Bronchial epithelial cell (primary cell): ENCODE measurements at regions not wholly inside any gene's neighbourhood (a gene's known extent, or its start where the extent isn't known, plus 50 kb on each side); places are given as distances from the start of the nearest gene placed in this dataset.

Experiments
- DNase-seq: peaks from one replicate; pipeline ENCODE4 v3.0.0-alpha.2; 2010; ENCODE audit warnings: low read depth
- FAIRE-seq: peaks from 2 replicates; lab custom pipeline; 2011; peaks lifted over from hg19 to GRCh38; lab: Jason Lieb, UNC
- H3K27me3 ChIP-seq: 2 replicates; pipeline ENCODE4 v1.5.1; 2011; ENCODE audit warnings: low read length; ENCODE audit not compliant: control insufficient read depth, insufficient read depth
- H3K36me3 ChIP-seq: 2 replicates; pipeline ENCODE4 v1.5.1; 2011; ENCODE audit warnings: low read length; ENCODE audit not compliant: control insufficient read depth, insufficient read depth
- H3K4me3 ChIP-seq: 2 replicates; pipeline ENCODE4 v1.5.1; 2011; ENCODE audit warnings: mild to moderate bottlenecking, low read depth, low read length, control low read depth
- CTCF ChIP-seq: IDR thresholded peaks from 2 replicates; pipeline ENCODE4 v1.5.1; 2011; ENCODE audit warnings: mild to moderate bottlenecking, moderate library complexity, low read length, control low read depth, inconsistent platforms; ENCODE audit not compliant: insufficient read depth, severe bottlenecking

- DNase-seq (no peak), FAIRE-seq (no peak)
- H3K27me3 ChIP-seq: no peaks in the 10 kb centered on the region
- TF ChIP-seq CTCF: no peak
- H3K4me3 ChIP-seq: no peak overlapping the region
- H3K36me3 ChIP-seq: no peaks in the 10 kb centered on the region
Measured at GRCh38 chr6:142500250-142500786, 198.5 kb downstream of the ADGRG6 start.

GRCh38 chr6:142501795-142502194 is 200.0 kb downstream of the ADGRG6 start:
- Histone ChIP-seq H3K27me3 (no peaks in the 10 kb centered on the region), H3K36me3 (no peaks in the 10 kb centered on the region), H3K4me3 (no peak overlapping the region)
- TF ChIP-seq CTCF: no peak
- FAIRE-seq (no peak), DNase-seq (no peak)

GRCh38 chr6:142507065-142507464 is 205.3 kb downstream of the ADGRG6 start:
- Histone ChIP-seq H3K36me3 (no peaks in the 10 kb centered on the region), H3K4me3 (no peak overlapping the region), H3K27me3 (no peaks in the 10 kb centered on the region)
- FAIRE-seq: no peak
- DNase-seq: no peak
- no peak for TF ChIP-seq CTCF

GRCh38 chr6:142510211-142510610 is 208.4 kb downstream of the ADGRG6 start:
- Histone ChIP-seq H3K4me3 (no peak overlapping the region), H3K36me3 (no peaks in the 10 kb centered on the region), H3K27me3 (no peaks in the 10 kb centered on the region)
- FAIRE-seq (no peak), DNase-seq (no peak)
- no peak for TF ChIP-seq CTCF

- Histone ChIP-seq H3K4me3 (no peak overlapping the region), H3K36me3 (no peaks in the 10 kb centered on the region), H3K27me3 (no peaks in the 10 kb centered on the region)
- FAIRE-seq (no peak), DNase-seq (no peak)
- TF ChIP-seq CTCF: no peak
Measured at GRCh38 chr6:142518126-142518525, 216.3 kb downstream of the ADGRG6 start.

GRCh38 chr6:142518761-142519160 is 217.0 kb downstream of the ADGRG6 start:
- Histone ChIP-seq H3K27me3 (no peaks in the 10 kb centered on the region), H3K36me3 (no peaks in the 10 kb centered on the region), H3K4me3 (no peak overlapping the region)
- FAIRE-seq: peak; percentile 7
- no peak for DNase-seq
- TF ChIP-seq CTCF: no peak
